ENCODE measurements at regions not wholly inside any gene's neighbourhood (a gene's known extent, or its start where the extent isn't known, plus 50 kb on each side); places are given as distances from the start of the nearest gene placed in this dataset.

- TF ChIP-seq CTCF (IDR thresholded peaks at IDR 0.05) = no peak
- TF ChIP-seq TCF7 (CRISPR knock-in tag; IDR thresholded peaks at IDR 0.05; ENCODE audit: low read depth) = no peak
- no peak for TF ChIP-seq FOXP1 (CRISPR knock-in tag; IDR thresholded peaks at IDR 0.05; ENCODE audit: borderline replicate concordance)
- TF ChIP-seq PREB (CRISPR knock-in tag; IDR thresholded peaks at IDR 0.05; ENCODE audit: borderline replicate concordance) = no peak
- TF ChIP-seq SMAD3 (CRISPR knock-in tag; IDR thresholded peaks at IDR 0.05; ENCODE audit: borderline replicate concordance) = no peak
- TF ChIP-seq FOXK1 (CRISPR knock-in tag; IDR thresholded peaks at IDR 0.05) = no peak
- TF ChIP-seq TP53 (CRISPR knock-in tag; IDR thresholded peaks at IDR 0.05) = no peak
- TF ChIP-seq ZNF281 (CRISPR knock-in tag; IDR thresholded peaks at IDR 0.05) = no peak
- TF ChIP-seq KAT7 (CRISPR knock-in tag; IDR thresholded peaks at IDR 0.05; ENCODE audit: borderline replicate concordance) = no peak
These were observed 139.8 kb downstream of the KIF26A start for GRCh38 chr14:104278214-104278534.

All from WTC11 (cell line).